ENCODE measurements at regions not wholly inside any gene's neighbourhood (a gene's known extent, or its start where the extent isn't known, plus 50 kb on each side); places are given as distances from the start of the nearest gene placed in this dataset.

DNA sequence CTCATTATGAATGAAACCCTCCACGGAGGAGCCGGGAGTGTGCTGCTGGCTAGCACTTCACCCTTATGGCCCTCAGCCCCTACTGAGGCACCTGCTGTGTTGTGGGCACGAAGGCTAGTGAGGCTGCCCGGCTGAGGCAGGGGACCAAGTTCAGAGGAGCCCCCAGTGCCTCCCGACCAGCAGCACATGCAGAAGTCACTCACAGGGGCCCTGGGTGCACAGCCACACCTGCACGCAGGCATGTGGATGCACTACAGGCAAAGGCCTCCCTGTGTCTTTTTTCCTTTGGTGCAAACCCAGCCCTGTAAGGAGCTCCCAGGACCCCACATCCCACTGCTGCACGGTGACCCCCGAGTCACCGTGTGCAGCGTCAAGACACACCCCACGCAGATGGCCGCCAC lies 261.5 kb downstream of the BRD1 start:
- H3K9me3 ChIP-seq: no peaks in the 10 kb centered on the region
- no peak overlapping the region for H3K4me3 ChIP-seq
- 80 to 91% (median 87%) methylated on average over 8 to 12 of the region's 12 CpGs for WGBS, 4 donors
- H3K4me1 ChIP-seq: no peaks in the 10 kb centered on the region
- DNase-seq (no peak), ATAC-seq (no peak)
- intact Hi-C loops (cut with DNase I): no loop called here
- H3K27me3 ChIP-seq: no peaks in the 10 kb centered on the region
- H3K27ac ChIP-seq: no peak overlapping the region
- no peaks in the 10 kb centered on the region for H3K36me3 ChIP-seq
- TF ChIP-seq POLR2A (IDR thresholded peaks at IDR 0.05): no peak
- TF ChIP-seq, protein P1, sequence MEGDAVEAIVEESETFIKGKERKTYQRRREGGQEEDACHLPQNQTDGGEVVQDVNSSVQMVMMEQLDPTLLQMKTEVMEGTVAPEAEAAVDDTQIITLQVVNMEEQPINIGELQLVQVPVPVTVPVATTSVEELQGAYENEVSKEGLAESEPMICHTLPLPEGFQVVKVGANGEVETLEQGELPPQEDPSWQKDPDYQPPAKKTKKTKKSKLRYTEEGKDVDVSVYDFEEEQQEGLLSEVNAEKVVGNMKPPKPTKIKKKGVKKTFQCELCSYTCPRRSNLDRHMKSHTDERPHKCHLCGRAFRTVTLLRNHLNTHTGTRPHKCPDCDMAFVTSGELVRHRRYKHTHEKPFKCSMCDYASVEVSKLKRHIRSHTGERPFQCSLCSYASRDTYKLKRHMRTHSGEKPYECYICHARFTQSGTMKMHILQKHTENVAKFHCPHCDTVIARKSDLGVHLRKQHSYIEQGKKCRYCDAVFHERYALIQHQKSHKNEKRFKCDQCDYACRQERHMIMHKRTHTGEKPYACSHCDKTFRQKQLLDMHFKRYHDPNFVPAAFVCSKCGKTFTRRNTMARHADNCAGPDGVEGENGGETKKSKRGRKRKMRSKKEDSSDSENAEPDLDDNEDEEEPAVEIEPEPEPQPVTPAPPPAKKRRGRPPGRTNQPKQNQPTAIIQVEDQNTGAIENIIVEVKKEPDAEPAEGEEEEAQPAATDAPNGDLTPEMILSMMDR (IDR thresholded peaks at IDR 0.05): no peak

DNA sequence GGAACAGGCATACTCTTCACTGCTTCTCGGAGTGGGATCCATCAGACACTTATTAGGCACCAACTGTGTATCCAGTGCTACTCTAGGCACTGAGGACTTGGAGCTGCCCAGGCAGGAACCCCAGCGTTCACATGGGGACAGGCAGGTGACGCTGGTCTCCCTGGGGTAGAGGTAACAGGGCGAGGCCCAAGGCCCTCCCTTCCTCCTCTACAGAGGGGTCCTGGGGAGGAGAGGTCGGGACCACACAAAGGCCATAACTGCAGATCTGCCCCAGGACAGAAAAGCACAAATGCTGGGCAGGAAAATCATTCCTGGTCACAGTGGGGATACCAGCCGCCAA lies 262.2 kb downstream of the BRD1 start:
- H3K4me3 ChIP-seq: no peak overlapping the region
- no peak for DNase-seq
- TF ChIP-seq POLR2A (IDR thresholded peaks at IDR 0.05): no peak
- TF ChIP-seq, protein P1 (IDR thresholded peaks at IDR 0.05): no peak
- no peaks in the 10 kb centered on the region for H3K36me3 ChIP-seq
- H3K9me3 ChIP-seq: no peaks in the 10 kb centered on the region
- ATAC-seq: no peak
- H3K27ac ChIP-seq: no peak overlapping the region
- 70 to 90% (median 76%) methylated on average over 3 to 6 of the region's 6 CpGs for WGBS, 4 donors
- H3K27me3 ChIP-seq: no peaks in the 10 kb centered on the region
- no peaks in the 10 kb centered on the region for H3K4me1 ChIP-seq
- intact Hi-C loops (cut with DNase I): no loop called here

DNA sequence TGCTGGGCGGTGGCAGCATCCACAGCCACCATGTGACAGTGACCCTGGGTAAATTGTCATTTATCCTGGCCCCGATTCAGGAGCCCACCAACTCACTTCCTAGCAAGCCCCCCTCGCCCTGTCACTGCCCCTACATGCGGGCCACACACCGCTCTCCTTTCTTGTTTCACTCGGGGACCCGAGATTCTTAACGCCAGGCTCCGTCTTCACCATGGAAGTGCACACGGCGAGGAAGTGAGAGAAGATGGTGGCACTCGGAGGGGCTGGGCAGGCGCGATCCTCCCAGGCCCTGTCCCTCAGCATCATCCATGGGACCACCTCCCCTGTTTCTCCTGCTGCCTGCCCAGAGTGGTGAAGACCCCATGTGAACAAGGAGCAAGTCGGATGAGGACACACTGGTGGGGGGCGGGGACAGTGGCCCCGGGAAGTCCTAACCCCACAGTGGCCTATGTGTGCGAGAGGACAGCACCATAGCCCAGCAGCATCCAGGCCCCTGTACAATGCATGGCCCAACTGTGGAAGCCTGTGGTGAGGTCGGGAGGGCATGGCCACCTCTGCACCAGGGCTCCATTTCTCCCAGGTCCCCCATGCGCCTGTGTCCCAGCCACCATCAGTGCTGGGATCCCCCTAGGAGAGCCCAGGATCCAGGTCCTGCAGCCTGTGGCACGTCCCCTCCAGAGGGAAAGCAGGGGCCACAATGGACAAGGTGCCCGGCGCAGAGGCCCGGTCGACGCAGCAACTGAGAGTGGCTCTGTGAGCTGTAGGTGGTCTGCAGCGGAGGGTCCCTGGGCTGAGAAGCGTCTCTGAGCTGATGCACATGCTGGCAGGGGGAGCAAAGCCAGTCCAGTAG lies 262.8 kb downstream of the BRD1 start:
- Histone ChIP-seq H3K27ac (no peak overlapping the region), H3K9me3 (no peaks in the 10 kb centered on the region), H3K36me3 (no peaks in the 10 kb centered on the region), H3K4me1 (no peaks in the 10 kb centered on the region), H3K4me3 (no peak overlapping the region), H3K27me3 (no peaks in the 10 kb centered on the region)
- WGBS, 4 donors: 91 to 94% (median 93%) methylated on average over 26 to 28 of the region's 28 CpGs
- intact Hi-C loops (cut with DNase I): no loop called here
- ATAC-seq (no peak), DNase-seq (no peak)
- no peak for TF ChIP-seq POLR2A (IDR thresholded peaks at IDR 0.05)
- TF ChIP-seq, protein P1 (IDR thresholded peaks at IDR 0.05): no peak

GRCh38 chr22:49564054-49564453 lies 263.6 kb downstream of the BRD1 start:
- intact Hi-C loops (cut with DNase I): no loop called here
- WGBS, 4 donors: 90 to 98% (median 93%) methylated on average over 5 of the region's 5 CpGs
- DNase-seq: no peak

More at GRCh38 chr22:49564054-49564453, 263.6 kb downstream of the BRD1 start:
- ATAC-seq: no peak
- TF ChIP-seq, protein P1 (IDR thresholded peaks at IDR 0.05): no peak
- no peak for TF ChIP-seq POLR2A (IDR thresholded peaks at IDR 0.05)
- H3K4me1 ChIP-seq: no peaks in the 10 kb centered on the region
- peaks cover 0 to 3% (median 0%) of the 10 kb centered on the region in 12 donors for H3K9me3 ChIP-seq
- H3K36me3 ChIP-seq: no peaks in the 10 kb centered on the region
- no peak overlapping the region for H3K4me3 ChIP-seq
- H3K27ac ChIP-seq: no peak overlapping the region
- H3K27me3 ChIP-seq: no peaks in the 10 kb centered on the region

All from heart left ventricle (tissue), 16 donors.